GM19025 (cell line): ENCODE measurements at regions not wholly inside any gene's neighbourhood (a gene's known extent, or its start where the extent isn't known, plus 50 kb on each side); places are given as distances from the start of the nearest gene placed in this dataset.

ENCODE experiments used
- ATAC-seq: cut with Tn5 transposase; IDR thresholded peaks from one replicate; pipeline ENCODE4 v1.9.1; 2021; ENCODE audit warnings: mild to moderate bottlenecking, low read depth, moderate library complexity; ENCODE audit not compliant: unreplicated experiment

DNA sequence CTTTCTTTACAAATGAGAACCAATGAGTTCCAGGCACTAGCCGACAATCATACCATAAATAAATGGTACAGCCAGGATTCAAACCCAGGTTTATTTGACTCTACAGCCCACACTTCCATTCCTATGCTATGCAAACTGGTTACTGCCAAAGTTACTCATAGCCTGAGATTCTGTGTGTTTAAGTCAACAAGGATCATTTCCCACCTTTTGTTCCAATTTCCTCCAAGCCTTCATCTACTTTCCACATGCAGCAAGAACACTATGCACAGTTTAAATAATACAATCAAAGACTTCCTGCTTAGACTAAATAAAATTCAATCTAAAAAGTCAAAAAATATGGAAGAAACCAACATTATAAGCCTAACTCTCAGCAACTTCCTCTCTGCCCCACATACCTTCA, 59.2 kb upstream of the KLF12 start:
- no peak for ATAC-seq

DNA sequence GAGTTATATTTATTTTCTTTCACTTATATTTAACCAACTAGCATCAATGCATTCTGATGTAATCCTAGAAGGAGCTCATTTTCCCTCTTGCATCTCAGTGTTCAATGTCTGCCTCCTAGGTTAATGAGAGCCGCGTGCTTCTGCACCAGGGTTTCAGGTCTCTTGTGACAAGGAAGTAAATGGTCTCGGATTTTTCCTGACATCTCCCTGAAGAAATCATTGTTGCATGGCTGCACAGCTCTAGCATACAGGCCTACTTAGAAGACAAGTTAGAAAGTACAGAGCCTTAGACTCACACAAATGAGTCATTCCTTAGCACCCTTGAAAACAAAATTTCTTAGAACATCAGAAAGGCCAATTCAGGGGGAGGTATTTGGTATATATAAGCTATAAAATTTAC, 57.2 kb upstream of the KLF12 start:
- ATAC-seq, result no peak

DNA sequence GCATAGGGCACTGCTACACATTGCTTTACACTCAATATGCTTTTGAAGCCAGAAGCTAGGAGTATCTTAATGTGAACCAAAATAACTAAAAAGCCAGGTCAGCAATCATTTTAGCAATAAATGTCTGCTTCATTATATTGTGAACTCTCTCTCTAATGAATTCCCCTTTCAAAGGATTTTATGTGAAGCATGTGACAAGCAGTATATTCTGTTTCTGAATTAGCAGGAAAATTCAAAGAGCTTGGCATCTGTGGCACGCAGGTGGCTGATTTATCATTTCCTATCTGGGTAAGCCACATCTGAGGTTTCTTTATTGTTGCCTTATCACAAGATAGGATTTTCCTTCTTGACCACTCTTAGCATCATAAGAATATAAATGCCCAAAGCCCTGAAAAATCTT, 56.8 kb upstream of the KLF12 start:
- ATAC-seq, result no peak

DNA sequence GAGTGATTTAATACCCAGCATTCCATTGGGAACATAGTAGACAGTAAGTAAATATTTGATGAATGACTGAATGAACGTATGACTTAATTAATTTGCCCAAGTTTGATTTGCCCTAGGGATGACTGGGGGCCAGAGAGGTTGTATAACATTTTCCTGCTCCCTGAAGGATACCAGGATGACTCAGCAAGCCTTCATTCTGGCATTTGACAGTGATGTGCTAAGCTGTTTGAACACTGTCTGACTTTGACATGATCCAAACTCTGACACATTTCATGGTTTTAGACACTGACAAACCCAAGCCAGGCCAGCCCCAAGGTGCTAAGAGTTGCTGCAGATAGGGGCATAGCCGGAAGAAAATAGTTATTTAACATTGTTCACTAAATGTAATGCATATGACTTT, 53.4 kb upstream of the KLF12 start:
- no peak for ATAC-seq

DNA sequence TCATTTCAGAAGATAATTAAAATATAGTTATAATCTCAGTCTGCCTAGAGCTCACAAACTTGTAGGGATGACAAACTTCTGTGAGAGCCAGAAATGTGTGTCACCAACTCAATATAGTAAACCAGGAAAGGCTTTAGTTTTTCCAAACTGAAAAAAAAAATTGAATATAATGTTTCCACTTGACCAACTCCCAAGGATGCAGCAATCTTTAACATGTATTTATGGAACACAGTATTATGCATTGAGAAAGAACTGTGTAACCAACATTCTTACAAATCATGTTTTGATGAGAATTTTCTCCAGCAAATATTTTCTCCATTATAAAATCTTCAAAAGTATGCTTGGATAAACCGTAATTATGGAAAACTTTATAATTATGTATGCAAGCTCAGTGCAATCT, 50.1 kb upstream of the KLF12 start:
- no peak for ATAC-seq
